Right cardiac atrium (tissue), 5 donors: ENCODE measurements at regions not wholly inside any gene's neighbourhood (a gene's known extent, or its start where the extent isn't known, plus 50 kb on each side); places are given as distances from the start of the nearest gene placed in this dataset.
A peak's percentile ranks its signal among the peaks of the same experiment; 100 is the strongest.

ENCODE experiments used
- ATAC-seq, 2 donors: fragments of 200-7000 bp; cut with Tn5 transposase; one replicate each; pipeline versions ENCODE4 v1.8.0 to v1.9.1; 2020; ENCODE audit warnings: moderate library complexity in 2 of 2, mild to moderate bottlenecking in 1 of 2
- DNase-seq, 3 donors: peaks; one replicate each; pipeline ENCODE4 v3.0.0-alpha.2; 2020
- H3K27ac ChIP-seq: one replicate; pipeline ENCODE4 v1.5.1; 2013; ENCODE audit warnings: mild to moderate bottlenecking, low read length, control low read depth, moderate library complexity
- H3K27me3 ChIP-seq: one replicate; pipeline ENCODE4 v1.6.1; 2013; ENCODE audit not compliant: control insufficient read depth, insufficient read depth
- H3K4me1 ChIP-seq: one replicate; pipeline ENCODE4 v1.6.1; 2013; ENCODE audit warnings: low read length; ENCODE audit not compliant: control insufficient read depth, insufficient read depth
- H3K4me3 ChIP-seq: one replicate; pipeline ENCODE4 v1.5.1; 2013; ENCODE audit warnings: low read length, control low read depth
- H3K9me3 ChIP-seq: one replicate; pipeline ENCODE4 v1.6.1; 2013; ENCODE audit warnings: low read length; ENCODE audit not compliant: control insufficient read depth
- WGBS: extraction: QIAGEN DNeasy Blood & Tissue Kit; methylation state at CpG from one replicate; pipeline ENCODE4 v1.1.7; 2013; 5-methylcytosine and 5-hydroxymethylcytosine counted together
- intact Hi-C, 4 donors: fragments of 100-400 bp; cut with DNase I; formaldehyde crosslinking; loops; one replicate each; pipeline versions ENCODE4 v1.11.0 to v1.14.0; 2022 to 2023
- donor health status: healthy with polysubstance abuse.
- donor health status: DM: no; HTN: yes; CAD: no.
- donor health status: DM: no; HTN: no; CAD: no.
- donor health status: DM: no; HTN: yes; CAD: no; lungs with severe emphysema.
- donor health status: DM: yes; HTN: yes; CAD: no.

DNA sequence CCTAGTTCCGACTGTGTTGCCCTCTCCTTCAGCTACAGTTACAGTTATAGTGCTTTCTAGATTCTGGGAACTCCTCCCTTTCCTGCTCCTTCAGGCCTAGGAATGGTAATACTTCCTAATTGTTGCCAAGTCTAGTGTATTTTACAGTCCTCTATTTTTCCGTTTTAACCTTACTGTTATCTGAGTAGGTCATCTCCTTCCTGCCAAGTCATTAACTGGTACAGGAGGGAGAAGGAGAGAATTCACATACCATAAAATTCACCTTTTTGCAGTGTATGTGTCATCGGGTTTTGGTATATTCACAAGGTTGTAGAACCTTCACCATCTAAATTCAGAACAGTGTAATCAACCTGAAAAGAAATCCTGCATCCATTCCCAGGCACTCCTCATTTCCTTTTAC is 335.4 kb upstream of the MEF2C start:
- no peak for DNase-seq
- Histone ChIP-seq H3K9me3 (no peaks in the 10 kb centered on the region), H3K27ac (no peak overlapping the region), H3K4me3 (no peak overlapping the region), H3K27me3 (no peaks in the 10 kb centered on the region), H3K4me1 (no peaks in the 10 kb centered on the region)
- intact Hi-C loops, result no loop called here
- 86% methylated on average over 3 of the region's 3 CpGs for WGBS
- no peak for ATAC-seq

DNA sequence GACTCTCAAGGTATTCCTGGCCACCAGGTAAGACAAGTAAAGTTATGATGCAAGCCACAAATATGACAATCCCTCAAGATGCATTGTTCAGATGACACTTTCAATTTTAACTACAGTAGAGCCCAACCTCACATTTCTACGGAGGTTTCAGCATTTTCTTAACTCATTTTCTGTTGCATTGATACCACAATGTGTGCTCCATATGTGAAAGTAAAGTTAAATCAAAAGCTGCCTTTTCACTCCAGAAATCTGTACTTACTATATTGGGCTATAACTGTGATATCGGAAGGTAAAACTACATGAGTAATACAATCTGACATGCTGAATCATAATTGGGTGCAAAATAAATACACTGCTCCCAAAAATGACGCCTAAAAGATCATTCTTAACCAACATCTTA is 333.6 kb upstream of the MEF2C start:
- H3K27ac ChIP-seq, result no peak overlapping the region
- H3K4me1 ChIP-seq, result no peaks in the 10 kb centered on the region
- intact Hi-C loops, result no loop called here
- no peaks in the 10 kb centered on the region for H3K27me3 ChIP-seq
- 95% methylated on average over 3 of the region's 3 CpGs for WGBS
- ATAC-seq (no peak), DNase-seq (no peak)
- H3K4me3 ChIP-seq, result no peak overlapping the region
- H3K9me3 ChIP-seq, result no peaks in the 10 kb centered on the region

DNA sequence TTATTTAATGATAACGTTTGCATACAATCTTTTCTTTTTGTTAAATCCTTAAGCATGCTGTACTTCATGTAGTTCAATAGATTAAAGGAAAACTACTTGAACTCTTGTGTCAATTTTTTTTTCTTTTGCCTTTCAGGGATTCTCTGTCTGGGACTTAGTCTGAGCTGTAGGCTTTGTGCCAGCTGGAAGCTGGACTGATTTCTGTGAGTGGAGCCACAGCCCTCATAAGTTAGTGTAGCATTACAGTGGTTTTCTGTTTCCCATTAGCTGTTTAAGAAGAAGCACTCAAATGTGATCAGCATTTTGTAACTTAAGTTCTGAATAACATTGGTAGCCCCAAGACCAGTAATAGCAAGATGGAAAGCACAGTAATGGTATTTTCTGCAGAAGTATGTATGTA is 330.6 kb upstream of the MEF2C start:
- WGBS, result 35% methylated on average over 1 of the region's 1 CpG
- H3K4me3 ChIP-seq, result no peak overlapping the region

DNA sequence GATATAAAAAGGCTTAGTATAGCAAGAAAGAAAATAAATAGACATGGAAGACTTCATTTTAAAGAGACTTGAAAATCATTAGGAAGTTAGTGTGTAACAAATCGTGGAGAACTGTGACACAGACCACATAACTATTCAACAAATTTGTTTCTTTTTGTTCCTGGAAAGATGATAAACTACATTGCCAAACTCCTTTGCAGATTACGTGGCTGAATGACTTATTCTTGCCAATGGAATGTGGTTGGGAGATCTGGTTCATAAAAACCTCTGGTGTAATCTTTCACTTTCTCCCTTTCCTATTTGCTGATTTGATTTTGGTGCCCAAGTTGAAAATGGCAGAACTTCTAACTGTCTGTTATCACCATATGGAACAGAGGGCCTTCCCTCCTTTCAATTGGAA is 328.9 kb upstream of the MEF2C start:
- DNase-seq (no peak), ATAC-seq (peak in 1 of 2 donors; percentile 43)
- intact Hi-C loops, result no loop called here
- H3K27me3 ChIP-seq, result no peaks in the 10 kb centered on the region
- 42% methylated on average over 2 of the region's 2 CpGs for WGBS
- H3K9me3 ChIP-seq, result no peaks in the 10 kb centered on the region
- no peak overlapping the region for H3K27ac ChIP-seq
- H3K4me1 ChIP-seq, result no peaks in the 10 kb centered on the region
- H3K4me3 ChIP-seq, result no peak overlapping the region

More for the DNA sequence above, 330.6 kb upstream of the MEF2C start:
- intact Hi-C loops, result no loop called here
- H3K27me3 ChIP-seq, result no peaks in the 10 kb centered on the region
- no peaks in the 10 kb centered on the region for H3K4me1 ChIP-seq
- no peak overlapping the region for H3K27ac ChIP-seq
- ATAC-seq (no peak), DNase-seq (peak; percentile 46 to 84 (median 63))
- H3K9me3 ChIP-seq, result no peaks in the 10 kb centered on the region

DNA sequence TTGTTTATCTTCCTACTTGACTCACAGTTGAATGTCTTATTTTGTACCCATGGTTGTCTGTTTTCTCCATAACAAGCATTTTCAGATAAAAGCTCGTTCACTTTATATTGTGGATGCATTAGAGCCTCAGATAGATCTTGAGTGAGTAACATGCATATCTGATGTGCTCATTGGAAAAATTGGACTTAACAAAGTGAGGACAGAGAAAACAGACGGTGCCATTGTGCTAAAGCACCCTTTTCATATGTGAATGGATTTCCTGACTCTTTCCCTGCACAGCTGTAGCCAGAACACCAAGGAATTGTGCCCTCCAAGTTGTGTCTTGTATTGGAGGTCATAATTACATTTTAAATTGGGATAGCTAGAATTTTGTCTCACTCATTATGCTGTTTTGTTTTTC is 325.8 kb upstream of the MEF2C start:
- Histone ChIP-seq H3K27ac (no peak overlapping the region), H3K4me3 (no peak overlapping the region), H3K9me3 (no peaks in the 10 kb centered on the region), H3K4me1 (no peaks in the 10 kb centered on the region), H3K27me3 (no peaks in the 10 kb centered on the region)
- DNase-seq (no peak), ATAC-seq (no peak)
- intact Hi-C loops, result no loop called here
- whole genome bisulfite sequencing, result 68% methylated on average over 2 of the region's 2 CpGs

DNA sequence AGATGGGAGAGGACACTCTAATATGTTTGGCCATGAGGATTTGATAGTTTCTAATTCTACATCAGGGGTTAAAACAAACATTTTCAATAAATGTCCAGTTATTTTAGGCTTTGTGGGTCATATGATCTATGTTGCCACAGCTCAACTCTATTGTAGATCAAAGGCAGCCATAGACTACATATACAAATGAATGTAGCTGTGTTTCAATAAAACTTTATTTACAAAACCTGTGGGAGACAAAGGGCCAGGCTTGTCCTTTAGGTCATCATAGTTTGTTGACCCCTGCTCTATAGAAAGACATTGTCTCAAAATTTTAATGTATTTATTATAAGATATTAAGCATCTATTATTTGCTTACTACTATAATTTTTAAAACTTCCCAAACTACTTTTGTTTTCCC is 325.4 kb upstream of the MEF2C start:
- H3K27ac ChIP-seq, result no peak overlapping the region
- intact Hi-C loops, result no loop called here

DNA sequence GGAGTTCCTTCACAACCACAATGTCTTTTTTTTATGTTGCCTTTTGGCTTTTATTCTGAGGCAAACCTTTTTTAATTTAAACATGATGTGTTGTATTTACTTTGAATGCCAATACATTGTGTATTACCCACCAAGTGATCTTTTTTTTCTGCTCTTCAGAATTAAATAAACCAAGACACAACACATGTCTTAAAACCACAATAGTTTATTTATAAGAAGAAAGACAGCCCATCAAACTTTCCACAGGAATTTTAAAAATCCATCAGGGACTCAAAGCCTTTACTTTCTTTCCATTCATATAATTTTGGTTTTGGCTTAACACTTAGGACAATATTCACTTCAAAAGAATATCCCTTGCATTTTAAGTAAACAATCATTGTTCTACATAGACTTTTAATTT is 321.8 kb upstream of the MEF2C start:
- intact Hi-C loops, result no loop called here
- H3K4me3 ChIP-seq, result no peak overlapping the region

More for the DNA sequence above, 325.4 kb upstream of the MEF2C start:
- Histone ChIP-seq H3K27me3 (no peaks in the 10 kb centered on the region), H3K4me1 (no peaks in the 10 kb centered on the region), H3K4me3 (no peak overlapping the region), H3K9me3 (no peaks in the 10 kb centered on the region)
- ATAC-seq, result no peak
- no peak for DNase-seq

DNA sequence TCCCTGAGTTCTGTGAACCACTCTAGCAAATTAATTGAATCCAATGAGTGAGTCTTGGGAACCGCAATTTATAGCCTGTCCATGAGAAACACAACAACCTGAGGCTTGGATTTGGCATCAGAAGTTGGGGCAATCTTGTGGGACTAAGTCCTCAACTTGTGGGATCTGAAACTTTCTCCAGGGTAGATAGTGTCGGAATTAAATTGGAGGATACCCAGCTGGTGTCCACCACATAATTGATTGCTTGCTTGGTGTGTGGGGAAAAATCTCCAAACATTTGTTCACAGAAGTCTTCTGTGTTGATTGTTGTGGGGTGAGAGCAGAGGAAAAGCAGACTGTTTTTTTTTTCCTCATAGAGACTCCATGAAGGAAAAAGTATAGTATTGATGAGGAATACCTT is 320.6 kb upstream of the MEF2C start:
- no peak for ATAC-seq
- no peak for DNase-seq
- Histone ChIP-seq H3K4me1 (no peaks in the 10 kb centered on the region), H3K9me3 (peaks cover 2% of the 10 kb centered on the region), H3K4me3 (no peak overlapping the region), H3K27me3 (no peaks in the 10 kb centered on the region), H3K27ac (no peak overlapping the region)
- intact Hi-C loops, result no loop called here
- WGBS, result 87% methylated on average over 2 of the region's 2 CpGs

More for the DNA sequence above, 321.8 kb upstream of the MEF2C start:
- Histone ChIP-seq H3K4me1 (no peaks in the 10 kb centered on the region), H3K27ac (no peak overlapping the region), H3K27me3 (no peaks in the 10 kb centered on the region), H3K9me3 (no peaks in the 10 kb centered on the region)
- ATAC-seq, result no peak
- no peak for DNase-seq

DNA sequence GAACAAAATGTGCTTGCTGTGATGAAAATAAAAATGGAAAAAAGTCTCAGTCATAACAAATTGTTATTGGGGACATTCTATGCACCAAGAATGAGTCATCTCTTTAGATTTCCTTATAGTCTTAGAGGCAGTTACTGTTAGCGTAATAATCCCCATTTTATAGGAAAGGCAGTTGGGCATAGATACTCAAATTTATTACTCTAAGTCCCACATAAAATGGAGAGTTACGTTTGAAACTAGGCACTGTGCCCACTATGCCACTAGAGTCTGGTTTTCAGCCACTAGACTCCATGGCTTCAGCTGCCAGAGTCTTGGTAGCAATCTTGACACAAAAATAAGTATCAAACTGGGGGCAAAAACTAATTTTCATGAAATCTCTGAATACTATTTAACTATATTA is 317.9 kb upstream of the MEF2C start:
- no peaks in the 10 kb centered on the region for H3K27me3 ChIP-seq
- peaks cover 2% of the 10 kb centered on the region for H3K9me3 ChIP-seq
- ATAC-seq (no peak), DNase-seq (no peak)
- intact Hi-C loops, result no loop called here
- no peaks in the 10 kb centered on the region for H3K4me1 ChIP-seq
- WGBS, result 91% methylated on average over 2 of the region's 2 CpGs
- H3K27ac ChIP-seq, result no peak overlapping the region
- H3K4me3 ChIP-seq, result no peak overlapping the region

DNA sequence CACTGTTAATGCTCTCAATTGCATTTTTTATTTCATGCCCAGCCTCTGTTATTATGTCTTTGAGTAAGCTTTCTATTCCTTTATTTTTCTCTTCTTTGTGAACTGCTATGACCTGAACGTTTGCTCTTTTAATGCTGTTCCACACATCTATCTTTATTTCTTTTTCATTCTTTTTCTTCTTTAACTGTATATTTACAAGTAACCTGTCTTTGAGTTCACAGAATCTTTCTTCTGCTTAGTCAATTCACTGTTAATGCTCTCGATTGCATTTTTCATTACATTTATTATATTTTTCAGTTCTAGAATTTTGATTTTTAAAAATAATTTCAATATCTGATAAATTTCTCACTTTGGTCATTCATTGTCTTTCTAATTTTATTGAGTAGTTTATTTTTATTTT is 316.3 kb upstream of the MEF2C start:
- no peaks in the 10 kb centered on the region for H3K27me3 ChIP-seq
- intact Hi-C loops, result no loop called here
- H3K4me1 ChIP-seq, result no peaks in the 10 kb centered on the region
- ATAC-seq (no peak), DNase-seq (no peak)
- no peak overlapping the region for H3K4me3 ChIP-seq
- 90% methylated on average over 2 of the region's 2 CpGs for WGBS
- H3K27ac ChIP-seq, result no peak overlapping the region
- H3K9me3 ChIP-seq, result peaks cover 2% of the 10 kb centered on the region

DNA sequence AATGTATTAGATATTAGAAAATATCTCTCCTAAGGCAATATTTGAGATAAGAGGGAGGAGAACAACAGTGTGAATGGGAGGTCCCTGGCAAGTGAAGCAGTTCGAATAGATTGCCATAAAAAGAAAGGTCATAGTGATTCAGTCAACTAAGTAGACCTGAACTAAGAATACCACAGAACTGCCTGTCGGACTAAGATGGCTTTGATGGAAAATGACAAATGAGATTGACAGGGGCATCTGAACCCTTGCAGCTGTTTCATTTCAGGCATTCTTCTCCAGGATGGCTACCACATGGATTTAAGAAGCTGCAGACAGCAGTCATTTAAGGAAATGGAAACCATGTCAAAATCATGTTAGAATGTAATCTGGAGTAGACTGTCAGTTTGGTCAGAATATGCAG is 308.4 kb upstream of the MEF2C start:
- Histone ChIP-seq H3K4me1 (no peaks in the 10 kb centered on the region), H3K9me3 (no peaks in the 10 kb centered on the region), H3K27ac (no peak overlapping the region), H3K27me3 (no peaks in the 10 kb centered on the region), H3K4me3 (no peak overlapping the region)
- DNase-seq, result no peak
- 65% methylated on average over 2 of the region's 2 CpGs for WGBS
- intact Hi-C loops, result no loop called here
- no peak for ATAC-seq

DNA sequence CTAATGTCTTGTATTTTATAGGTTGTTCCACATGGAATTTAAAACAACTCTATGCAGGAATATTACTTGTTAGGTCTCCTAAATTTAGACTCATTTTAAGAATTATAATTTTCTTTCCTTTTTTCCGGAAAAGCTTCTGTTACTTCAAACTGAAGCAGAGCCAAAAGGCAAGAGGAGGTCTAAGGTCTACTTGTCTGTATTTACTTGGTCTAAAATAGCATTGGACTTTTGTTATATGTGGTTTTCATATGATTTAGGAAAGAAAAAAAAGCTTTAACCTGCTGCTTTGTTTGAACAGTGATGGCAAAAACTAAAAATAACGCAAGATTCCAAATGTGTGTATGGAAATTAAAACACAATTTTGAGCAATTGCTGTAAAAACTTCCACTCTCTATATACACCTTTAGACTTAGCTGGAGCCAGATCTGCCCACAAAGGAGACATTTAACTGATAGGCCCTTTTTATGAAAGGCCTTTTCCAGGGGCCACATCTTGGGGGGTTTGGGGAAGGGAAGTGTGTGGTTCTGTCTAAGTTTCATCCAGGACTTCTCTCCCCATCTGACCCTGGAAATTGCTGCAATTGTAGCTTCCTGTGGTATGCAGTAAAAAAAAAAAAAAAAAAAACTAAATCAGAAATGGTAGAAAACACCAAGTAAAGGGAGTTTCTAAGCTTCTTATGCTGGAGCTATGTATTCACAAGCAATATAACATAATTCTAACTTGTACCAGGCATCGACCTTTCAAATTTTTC is 307.7 kb upstream of the MEF2C start:
- Histone ChIP-seq H3K4me3 (no peak overlapping the region), H3K9me3 (no peaks in the 10 kb centered on the region), H3K27me3 (no peaks in the 10 kb centered on the region), H3K27ac (no peak overlapping the region), H3K4me1 (no peaks in the 10 kb centered on the region)
- intact Hi-C loops, result no loop called here
- no peak for ATAC-seq
- 84% methylated on average over 3 of the region's 3 CpGs for WGBS
- DNase-seq, result no peak
